HFF-Myc (cell line): ENCODE measurements at regions not wholly inside any gene's neighbourhood (a gene's known extent, or its start where the extent isn't known, plus 50 kb on each side); places are given as distances from the start of the nearest gene placed in this dataset.

ENCODE experiments used
- DNase-seq: peaks from one replicate; pipeline ENCODE4 v3.0.0-alpha.2; 2011; ENCODE audit warnings: low read depth; ENCODE audit errors: extremely low read depth
- H3K4me3 ChIP-seq: replicated peaks from 2 replicates; pipeline ENCODE4 v1.5.1; 2011; ENCODE audit warnings: low read depth, mild to moderate bottlenecking, control low read depth, low read length
- TF ChIP-seq, protein P1 (sequence below): IDR thresholded peaks from 2 replicates; pipeline ENCODE4 v1.5.1; 2012; ENCODE audit warnings: mild to moderate bottlenecking, low read depth, low read length, control low read depth; ENCODE audit errors: missing control alignments

DNA sequence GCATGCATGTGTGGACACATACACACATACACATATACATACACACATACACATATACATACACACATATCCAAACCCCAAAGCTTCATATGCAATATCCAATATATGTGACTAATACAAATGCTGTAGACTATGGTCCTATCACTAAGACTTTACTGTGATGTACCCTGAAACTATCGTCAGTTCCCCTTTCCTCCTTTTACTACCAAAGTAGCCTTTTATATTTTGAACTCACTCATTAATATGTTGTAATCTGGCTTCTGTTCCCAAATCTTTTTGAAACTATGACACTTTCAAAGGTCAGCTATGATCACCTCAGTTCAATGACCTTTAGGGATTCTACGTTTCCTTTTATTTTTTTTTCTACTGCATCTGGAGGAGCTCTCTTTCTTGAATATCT lies 64.8 kb upstream of the TFEC start:
- no peak overlapping the region for H3K4me3 ChIP-seq
- TF ChIP-seq, protein P1, sequence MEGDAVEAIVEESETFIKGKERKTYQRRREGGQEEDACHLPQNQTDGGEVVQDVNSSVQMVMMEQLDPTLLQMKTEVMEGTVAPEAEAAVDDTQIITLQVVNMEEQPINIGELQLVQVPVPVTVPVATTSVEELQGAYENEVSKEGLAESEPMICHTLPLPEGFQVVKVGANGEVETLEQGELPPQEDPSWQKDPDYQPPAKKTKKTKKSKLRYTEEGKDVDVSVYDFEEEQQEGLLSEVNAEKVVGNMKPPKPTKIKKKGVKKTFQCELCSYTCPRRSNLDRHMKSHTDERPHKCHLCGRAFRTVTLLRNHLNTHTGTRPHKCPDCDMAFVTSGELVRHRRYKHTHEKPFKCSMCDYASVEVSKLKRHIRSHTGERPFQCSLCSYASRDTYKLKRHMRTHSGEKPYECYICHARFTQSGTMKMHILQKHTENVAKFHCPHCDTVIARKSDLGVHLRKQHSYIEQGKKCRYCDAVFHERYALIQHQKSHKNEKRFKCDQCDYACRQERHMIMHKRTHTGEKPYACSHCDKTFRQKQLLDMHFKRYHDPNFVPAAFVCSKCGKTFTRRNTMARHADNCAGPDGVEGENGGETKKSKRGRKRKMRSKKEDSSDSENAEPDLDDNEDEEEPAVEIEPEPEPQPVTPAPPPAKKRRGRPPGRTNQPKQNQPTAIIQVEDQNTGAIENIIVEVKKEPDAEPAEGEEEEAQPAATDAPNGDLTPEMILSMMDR: no peak
- DNase-seq: no peak

DNA sequence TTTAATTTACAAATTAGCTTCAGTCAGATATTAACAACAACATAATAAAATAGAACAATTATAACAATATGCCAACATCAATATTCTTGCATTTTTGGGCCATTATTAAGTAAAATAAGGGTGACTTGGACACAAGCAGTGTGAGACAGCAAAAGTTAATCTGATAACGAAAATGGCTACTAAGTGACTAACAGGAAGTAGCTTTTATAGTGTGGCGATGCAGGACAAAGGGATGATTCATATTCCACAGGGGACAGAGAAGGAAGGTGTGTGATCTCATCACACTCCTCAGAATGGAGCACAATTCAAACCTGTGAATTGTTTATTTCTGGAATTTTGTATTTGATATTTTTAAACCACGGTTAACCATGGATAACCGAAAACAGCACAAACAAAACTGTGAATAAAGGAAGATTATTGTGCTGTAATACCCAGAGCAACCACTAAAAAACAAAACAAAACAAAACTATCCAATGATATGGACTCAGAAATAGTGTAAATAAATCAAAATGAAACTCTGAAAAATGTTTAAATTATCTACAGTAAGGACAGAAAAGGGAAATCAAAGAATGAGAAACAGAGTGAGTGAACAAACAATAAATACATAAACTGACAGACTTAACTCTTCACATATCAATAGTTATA lies 66.9 kb upstream of the TFEC start:
- DNase-seq: peak; percentile 45
- TF ChIP-seq, protein P1: no peak
- no peak overlapping the region for H3K4me3 ChIP-seq

DNA sequence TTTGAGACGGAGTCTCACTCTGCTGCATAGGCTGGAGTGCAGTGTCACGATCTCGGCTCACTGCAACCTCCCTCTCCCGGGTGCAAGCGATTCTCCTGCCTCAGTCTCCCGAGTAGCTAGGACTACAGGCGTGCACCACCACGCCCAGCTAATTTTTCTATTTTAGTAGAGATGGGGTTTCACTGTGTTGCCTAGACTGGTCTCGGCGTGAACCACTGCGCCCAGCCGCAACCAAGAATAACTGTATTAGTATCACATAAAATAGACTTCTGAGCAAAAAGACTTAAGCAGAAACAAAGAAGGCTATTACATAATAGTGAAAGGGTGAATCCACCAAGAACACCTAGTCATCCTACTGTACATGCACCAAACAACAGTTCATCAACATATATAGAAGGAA lies 67.6 kb upstream of the TFEC start:
- DNase-seq: no peak
- H3K4me3 ChIP-seq: no peak overlapping the region
- TF ChIP-seq, protein P1: no peak

DNA sequence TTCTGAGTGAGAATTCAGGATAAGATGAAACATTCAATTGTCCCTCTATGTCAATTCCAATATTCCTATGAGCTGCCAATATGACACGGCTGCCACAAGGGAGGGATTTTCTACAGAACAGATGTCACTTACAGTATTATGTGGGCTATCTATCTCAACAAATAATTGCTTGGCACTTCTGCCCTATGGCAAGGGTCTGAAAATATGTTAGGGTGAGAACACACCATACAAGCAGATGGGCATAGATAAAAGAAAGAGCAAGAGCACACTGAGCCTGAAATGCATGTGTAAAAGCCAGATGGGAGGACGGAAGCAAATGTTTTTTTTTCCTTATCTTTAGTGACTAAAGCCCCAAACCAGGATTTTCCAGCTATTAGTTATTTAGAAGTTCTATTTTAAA lies 70.1 kb upstream of the TFEC start:
- TF ChIP-seq, protein P1: no peak
- no peak overlapping the region for H3K4me3 ChIP-seq
- DNase-seq: no peak

DNA sequence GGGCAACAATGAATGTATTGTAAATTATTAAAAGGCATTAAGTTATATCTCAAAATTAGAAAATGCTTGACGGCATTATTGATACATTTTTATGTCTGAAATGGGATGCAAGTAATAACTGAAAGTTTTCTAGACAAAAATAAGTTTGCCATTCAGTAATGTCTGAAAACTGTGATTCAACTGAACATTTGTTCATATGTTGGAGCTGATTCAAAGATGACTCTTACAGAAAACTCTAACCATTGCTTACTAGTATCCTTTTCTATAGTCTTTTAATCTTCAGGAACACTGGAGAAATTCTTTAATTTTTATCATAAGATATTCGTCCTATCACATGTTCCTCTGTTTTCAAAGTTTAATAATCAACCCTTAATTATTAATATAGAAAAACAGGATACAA lies 71.1 kb upstream of the TFEC start:
- TF ChIP-seq, protein P1: no peak
- H3K4me3 ChIP-seq: no peak overlapping the region
- no peak for DNase-seq

DNA sequence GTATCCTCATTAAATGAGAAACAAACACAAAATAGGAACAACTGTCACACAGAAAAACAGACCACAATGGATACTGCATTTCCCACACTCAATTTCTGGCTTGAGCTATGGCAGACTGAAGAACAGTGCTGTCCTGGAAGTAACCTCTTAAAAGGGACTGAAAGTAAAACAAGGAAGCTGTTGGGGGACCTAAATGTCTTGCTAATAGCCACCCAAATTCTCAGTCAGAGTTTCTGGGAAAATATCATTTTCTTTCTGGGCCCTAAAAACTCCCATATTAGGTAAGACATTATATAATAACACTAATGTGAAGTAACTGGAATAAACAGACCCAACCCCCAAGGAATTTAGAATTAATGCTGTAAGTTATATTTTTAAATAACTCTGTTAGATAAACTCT lies 80.9 kb upstream of the TFEC start:
- no peak for DNase-seq
- TF ChIP-seq, protein P1: no peak
- no peak overlapping the region for H3K4me3 ChIP-seq

DNA sequence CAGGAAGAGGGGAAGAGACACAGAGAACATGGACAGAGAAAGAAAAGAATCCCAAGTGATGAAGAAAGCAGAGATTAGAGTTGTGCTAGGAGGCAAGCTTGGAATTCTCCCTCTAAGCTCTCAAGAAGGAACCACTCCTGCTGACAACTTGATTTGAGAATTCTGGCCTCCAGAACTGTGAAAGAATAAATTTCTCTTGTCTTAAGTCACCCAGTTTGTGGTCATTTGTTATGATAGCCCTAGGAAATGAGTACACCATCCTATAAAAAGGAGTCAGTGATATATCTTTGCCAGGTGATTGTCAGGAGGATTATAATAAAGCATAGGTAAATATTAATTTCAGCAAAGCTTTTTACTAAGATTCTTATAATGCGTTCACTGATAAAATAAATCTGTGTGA lies 82.7 kb upstream of the TFEC start:
- TF ChIP-seq, protein P1: no peak
- H3K4me3 ChIP-seq: no peak overlapping the region
- no peak for DNase-seq
